SHP77 treated with DMSO at 0.1 percent for 48 hours (cell line): ENCODE measurements at regions not wholly inside any gene's neighbourhood (a gene's known extent, or its start where the extent isn't known, plus 50 kb on each side); places are given as distances from the start of the nearest gene placed in this dataset.
"Not testable (repeated sequence)": the region's sequence is repeated elsewhere in the genome, so short reads cannot be mapped to it uniquely, and the experiment has no call there.

Experiments
- DNase-seq: peaks from one replicate; lab custom pipeline; 2025; lab: John Stamatoyannopoulos, UW

GRCh38 chr11:38718659-38719058, 2120.6 kb upstream of the RAG2 start:
- DNase-seq: no peak

DNA sequence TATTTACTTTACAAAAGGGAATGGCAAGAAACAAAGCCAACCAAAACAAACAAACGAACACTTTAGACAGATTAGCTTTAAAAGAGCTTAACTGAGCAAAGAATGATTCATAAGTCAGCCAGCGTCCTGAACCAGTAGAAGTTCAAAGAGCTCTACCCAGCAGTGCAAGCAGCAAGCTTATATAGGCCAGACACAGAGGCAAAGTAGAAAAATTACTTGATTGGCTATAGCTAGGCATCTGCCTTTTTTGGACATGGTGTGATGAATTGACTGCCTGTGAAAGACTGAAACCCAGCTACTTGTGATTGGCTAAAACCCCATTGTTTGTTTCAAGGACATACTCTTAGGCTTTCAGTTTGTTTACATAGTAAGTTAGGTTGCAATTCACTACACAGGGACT, 2120.0 kb upstream of the RAG2 start:
- no peak for DNase-seq

DNA sequence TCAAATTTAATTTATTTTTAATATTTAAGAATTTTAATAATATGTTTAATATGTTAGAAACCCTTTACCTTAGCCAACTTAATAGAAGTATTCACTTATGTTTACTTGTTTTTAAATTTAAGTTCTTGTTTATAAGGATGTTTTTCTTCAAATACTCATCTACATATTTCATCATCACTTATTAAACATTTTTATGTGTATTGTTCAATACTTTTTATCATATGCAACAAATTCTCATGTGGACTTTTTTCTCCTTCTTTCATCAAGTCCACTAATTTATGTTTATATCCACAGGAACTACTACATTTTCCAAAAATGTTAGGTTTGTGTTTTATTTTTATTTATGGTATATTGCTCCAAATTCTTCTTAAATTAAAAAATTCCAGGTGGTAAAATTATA, 2113.1 kb upstream of the RAG2 start:
- DNase-seq: no peak

DNA sequence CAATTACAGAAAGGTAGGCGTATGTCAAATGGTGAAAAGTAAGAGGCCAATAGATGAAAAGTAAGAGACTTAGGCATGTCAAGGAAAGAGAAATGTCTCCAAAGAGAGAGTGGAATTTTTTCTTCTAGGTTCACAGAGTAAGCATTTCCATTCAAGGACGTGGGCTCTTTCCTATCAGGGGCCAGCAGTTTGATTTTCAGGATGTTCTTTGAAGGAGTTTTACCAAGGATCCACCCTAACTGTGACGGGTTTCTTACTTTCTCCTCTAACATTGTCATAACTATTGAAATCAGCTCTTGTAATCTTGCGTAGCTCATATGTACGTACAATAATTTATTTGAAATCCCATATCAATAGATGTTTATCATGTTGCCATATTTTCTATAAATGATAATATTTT, 2112.2 kb upstream of the RAG2 start:
- DNase-seq: no peak

DNA sequence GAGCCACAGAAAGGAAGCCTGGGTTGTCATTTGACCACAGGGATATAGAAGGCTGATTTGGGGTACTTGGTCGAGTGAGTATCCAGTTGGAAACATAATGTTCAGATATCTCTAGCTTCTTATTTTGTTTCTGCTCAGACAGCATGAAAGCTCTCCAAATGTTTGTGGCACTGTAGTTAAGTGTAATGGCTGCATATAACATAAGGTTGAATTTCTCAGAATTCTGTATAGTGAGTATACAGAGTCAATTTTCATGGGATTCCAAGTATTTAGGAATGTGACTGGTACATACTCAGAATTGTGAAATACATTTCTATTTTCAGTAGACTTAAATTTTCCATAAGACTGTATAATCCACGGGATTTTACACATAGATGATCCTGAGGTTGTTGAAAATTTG, 2102.1 kb upstream of the RAG2 start:
- DNase-seq: no peak

DNA sequence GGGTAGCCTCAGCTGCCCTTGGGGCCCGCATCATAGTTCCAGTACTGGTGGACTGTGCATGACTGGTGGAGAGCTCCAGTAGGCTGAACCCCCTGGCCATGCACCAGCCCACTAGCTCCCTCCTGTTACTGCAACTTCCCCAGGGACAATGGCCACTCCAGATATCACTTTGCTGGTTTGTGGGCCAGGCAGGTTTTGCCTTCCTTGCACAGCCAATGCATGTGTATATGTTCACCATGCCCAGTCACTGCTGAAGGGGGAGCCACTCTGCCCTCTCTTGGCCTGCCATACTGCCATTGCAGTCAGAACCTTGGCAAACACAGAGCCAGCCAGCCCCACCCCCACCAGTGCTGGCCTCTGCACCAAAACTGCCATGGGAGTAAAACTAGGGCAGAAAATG, 2095.3 kb upstream of the RAG2 start:
- no peak for DNase-seq

DNA sequence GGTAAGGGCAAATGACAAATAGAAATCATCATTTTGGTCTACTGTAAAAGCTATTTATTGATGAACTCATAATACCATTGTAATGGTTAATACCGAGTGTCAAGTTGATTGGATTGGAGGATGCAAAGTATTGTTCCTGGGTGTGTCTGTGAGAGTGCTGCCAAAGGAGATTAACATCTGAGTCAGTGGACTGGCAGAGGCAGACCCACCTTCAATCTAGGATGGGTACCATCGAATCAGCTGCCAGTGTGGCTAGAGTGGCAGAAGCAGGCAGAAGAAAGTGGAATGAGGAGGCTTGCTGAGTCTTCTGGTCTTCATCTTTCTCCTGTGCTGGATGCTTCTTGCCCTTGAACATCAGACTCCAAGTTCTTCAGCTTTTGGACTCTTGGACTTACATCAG, 2092.2 kb upstream of the RAG2 start:
- not testable (repeated sequence) for DNase-seq

DNA sequence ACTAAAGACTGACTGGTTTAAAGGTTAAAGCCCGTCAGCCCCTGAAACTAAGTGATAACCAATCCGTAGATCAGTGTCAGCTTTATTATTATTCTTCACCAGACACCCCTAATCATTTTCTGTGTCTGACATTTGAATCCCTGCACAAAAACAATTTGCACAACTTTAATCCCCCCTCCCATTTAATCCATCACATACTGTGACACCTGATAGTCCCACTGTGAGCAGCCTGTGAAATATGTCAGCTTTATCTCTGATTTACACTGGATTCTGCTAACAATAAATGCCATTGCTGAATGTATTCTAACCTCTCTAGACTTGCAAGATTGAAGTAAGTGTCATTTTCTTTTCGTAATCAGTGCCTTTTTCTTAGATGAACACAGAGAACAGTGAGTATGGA, 2089.0 kb upstream of the RAG2 start:
- no peak for DNase-seq

GRCh38 chr11:38683484-38683883, 2085.4 kb upstream of the RAG2 start:
- DNase-seq: no peak

DNA sequence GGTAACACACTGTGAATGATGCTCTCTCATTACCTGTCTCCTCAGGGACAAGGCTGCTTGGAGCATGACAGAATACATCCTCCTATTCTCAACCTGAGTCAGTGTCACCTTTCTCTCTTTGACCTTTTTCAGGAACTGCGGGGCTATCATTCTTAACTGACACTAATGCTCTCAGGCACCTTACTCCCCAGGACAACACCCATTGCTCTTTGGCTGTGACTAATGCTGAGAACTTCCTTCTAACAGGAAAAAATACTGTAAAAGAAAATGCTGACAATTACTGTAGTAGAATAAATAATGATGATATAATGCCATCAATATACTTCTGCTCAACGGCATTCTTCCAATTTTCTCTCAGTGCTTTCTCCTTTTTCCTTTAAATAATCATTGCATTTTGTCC, 2082.7 kb upstream of the RAG2 start:
- no peak for DNase-seq

DNA sequence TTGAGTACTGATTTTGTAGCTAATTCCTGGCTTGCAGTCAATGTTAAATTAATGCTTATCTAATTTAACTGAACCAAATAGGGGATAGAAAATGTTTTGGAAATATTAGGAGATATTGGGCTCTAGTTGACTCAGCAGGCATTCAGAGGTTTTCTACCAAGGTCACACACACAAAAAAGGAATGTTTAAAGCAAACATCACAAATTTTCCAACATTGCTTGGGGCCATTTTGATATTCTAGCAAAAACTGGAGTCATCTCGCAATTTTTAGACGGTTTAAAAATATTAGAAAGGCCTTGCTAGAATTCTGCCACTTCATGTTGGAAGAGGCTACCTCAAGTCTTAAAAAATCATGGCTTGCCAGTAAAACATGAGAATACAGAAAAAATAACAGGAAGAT, 2082.1 kb upstream of the RAG2 start:
- DNase-seq: no peak

DNA sequence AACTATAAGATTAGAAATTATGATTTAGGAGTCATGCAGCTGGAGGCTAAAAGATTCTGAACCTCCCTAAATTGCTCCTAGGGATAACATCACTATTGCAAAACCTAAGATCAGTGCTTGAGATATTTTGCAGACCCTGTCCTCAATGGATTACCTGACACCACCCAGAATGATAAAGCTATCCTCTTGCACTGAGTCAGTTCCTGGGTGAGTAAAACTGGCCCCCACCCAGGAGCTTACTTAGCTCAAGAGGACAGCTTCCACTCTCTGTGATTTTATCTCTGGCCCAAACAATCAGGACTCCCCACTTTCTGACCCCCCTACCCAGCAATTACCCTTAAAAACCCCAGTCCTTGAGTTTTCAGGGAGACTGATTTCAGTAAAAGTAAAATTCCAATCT, 2074.4 kb upstream of the RAG2 start:
- no peak for DNase-seq

GRCh38 chr11:38667359-38667758, 2069.3 kb upstream of the RAG2 start:
- DNase-seq: no peak

DNA sequence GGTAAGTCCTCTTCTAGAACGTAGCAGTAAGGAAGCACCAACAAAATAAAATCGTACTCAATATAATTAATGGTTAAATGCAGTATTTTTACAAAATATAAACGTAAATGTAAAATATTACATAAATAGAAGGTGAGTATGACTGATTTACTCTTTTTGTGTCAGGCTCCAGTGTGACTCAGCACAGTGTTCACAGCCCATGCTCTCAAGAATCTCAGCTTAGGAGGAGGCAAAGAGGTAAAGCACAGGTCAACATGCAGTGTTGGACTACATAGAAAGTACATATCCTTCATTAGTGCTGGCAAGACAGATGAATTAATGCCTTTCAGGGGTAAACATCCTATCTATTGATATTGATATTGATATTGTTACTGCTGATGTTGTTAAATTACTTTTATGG, 2050.6 kb upstream of the RAG2 start:
- no peak for DNase-seq

GRCh38 chr11:38646382-38646781, 2048.3 kb upstream of the RAG2 start:
- no peak for DNase-seq

- DNase-seq: no peak
These were observed 2042.8 kb upstream of the RAG2 start for GRCh38 chr11:38640854-38641253.

- DNase-seq: no peak
These were observed 2014.7 kb upstream of the RAG2 start for GRCh38 chr11:38612701-38613100.

GRCh38 chr11:38601371-38601770, 2003.3 kb upstream of the RAG2 start:
- not testable (repeated sequence) for DNase-seq

GRCh38 chr11:38598418-38598817, 2000.4 kb upstream of the RAG2 start:
- no peak for DNase-seq

DNA sequence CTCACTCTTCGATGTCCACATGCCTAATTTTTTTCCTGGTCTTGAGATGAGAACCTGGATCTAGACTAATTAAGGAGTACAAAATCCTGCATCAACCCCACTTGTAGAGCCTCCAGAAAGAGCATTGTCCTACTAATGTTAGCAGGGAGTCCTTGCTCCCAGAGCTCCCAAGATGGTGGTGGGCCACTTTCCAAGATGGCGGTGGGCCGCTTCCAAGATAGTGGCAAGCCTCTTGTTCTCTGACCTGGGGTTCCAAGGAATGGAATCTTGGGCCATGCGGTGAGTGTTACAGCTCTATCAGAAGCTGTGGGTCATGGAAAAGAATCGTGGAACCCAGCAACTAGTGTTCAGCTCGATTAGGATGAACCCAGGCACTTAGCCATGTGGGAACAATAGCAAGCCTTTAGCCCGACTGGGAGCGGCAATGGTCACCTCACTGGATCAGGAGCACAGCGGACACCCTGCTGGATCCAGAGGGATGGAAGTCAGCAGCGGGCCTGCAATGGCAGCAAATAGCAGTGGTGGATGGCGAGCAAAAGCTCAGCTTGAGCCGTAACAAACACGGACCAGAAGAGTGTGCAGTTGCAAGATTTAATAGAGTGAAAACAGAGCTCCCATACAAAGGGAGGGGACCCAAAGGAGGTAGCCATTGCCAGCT, 1997.5 kb upstream of the RAG2 start:
- not testable (repeated sequence) for DNase-seq

- no peak for DNase-seq
These were observed 1996.9 kb upstream of the RAG2 start for GRCh38 chr11:38594895-38595294.

- DNase-seq: no peak
These were observed 1995.6 kb upstream of the RAG2 start for GRCh38 chr11:38593649-38594048.

GRCh38 chr11:38582756-38583155, 1984.7 kb upstream of the RAG2 start:
- DNase-seq: no peak

GRCh38 chr11:38582151-38582550, 1984.1 kb upstream of the RAG2 start:
- no peak for DNase-seq

DNA sequence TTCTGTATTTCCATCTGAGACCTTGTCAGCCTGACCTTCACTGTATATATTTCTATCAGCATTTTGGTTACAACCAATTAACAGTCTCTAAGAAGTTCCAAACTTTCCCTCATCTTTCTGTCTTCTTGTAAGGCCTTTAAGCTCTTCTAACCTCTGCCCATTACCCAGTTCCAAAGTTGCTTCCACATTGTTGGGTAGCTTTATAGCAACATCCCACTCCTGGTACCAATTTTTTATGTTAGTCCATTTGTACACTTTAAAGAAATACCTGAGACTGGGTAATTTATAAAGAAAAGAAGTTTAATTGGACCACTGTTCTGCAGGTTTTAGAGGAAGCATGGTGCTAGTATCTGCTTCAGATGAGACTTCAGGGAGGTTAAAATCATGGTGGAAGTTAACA, 1979.7 kb upstream of the RAG2 start:
- no peak for DNase-seq
